GM12878 (cell line): ENCODE measurements at regions not wholly inside any gene's neighbourhood (a gene's known extent, or its start where the extent isn't known, plus 50 kb on each side); places are given as distances from the start of the nearest gene placed in this dataset.

Experiments
- ATAC-seq: fragments of 200-7000 bp; cut with Tn5 transposase; 3 replicates; pipeline ENCODE4 v1.9.1; 2020; ENCODE audit warnings: mild to moderate bottlenecking, moderate library complexity
- BruUV-seq: library from RNA; stranded (reverse); fragments of 400-500 nt; replicated peaks from 2 replicates; lab custom pipeline; 2021; lab: Mats Ljungman, UMichigan
- CTCF ChIA-PET: fragments of 300-600 bp; sonication (Branson Sonifier 250); formaldehyde crosslinking; extraction: SDS; loops from one replicate; lab custom pipeline; 2021; ENCODE audit warnings: inconsistent platforms; lab: Yijun Ruan, JAX
- POLR2A ChIA-PET: fragments of 350-600 bp; formaldehyde crosslinking; extraction: SDS; loops from one replicate; lab custom pipeline; 2021; ENCODE audit warnings: inconsistent platforms; lab: Charles Lee
- RAD21 ChIA-PET: fragments of 300-600 bp; sonication (Branson Sonifier 250); formaldehyde crosslinking; loops from one replicate; lab custom pipeline; 2023; ENCODE audit warnings: antibody characterized with exemption; ENCODE audit not compliant: unreplicated experiment; lab: Charles Lee
- SMC1A ChIA-PET: fragments of 300-600 bp; sonication (Branson Sonifier 250); formaldehyde crosslinking; loops from one replicate; lab custom pipeline; 2023; ENCODE audit not compliant: unreplicated experiment, uncharacterized antibody; lab: Charles Lee
- DNase-seq: peaks from one replicate; pipeline ENCODE4 v3.0.0-alpha.2; 2011; ENCODE audit warnings: low read depth, low spot score
- FAIRE-seq: peaks from 3 replicates; lab custom pipeline; 2011; peaks lifted over from hg19 to GRCh38; lab: Jason Lieb, UNC
- H2AFZ ChIP-seq: 2 replicates; pipeline ENCODE4 v1.6.0; 2011; ENCODE audit warnings: low read depth, low read length, control low read depth; ENCODE audit not compliant: control insufficient read depth
- H3K27ac ChIP-seq: 2 replicates; pipeline ENCODE4 v1.5.1; 2011; ENCODE audit warnings: control low read depth; ENCODE audit not compliant: control insufficient read depth, insufficient read depth
- H3K27me3 ChIP-seq, 2 experiments: replicated peaks in 1 of 2; 2 replicates each; pipeline versions ENCODE4 v1.6.0 to v1.6.1; 2011; ENCODE audit warnings: low read length in 1 of 2; ENCODE audit not compliant: control insufficient read depth in 2 of 2, insufficient read depth in 2 of 2
- H3K36me3 ChIP-seq, 2 experiments: 2 replicates each; pipeline ENCODE4 v1.5.1; 2011; ENCODE audit warnings: low read length in 1 of 2; ENCODE audit not compliant: control insufficient read depth in 2 of 2, insufficient read depth in 2 of 2
- H3K4me1 ChIP-seq: 2 replicates; pipeline ENCODE4 v1.6.1; 2011; ENCODE audit warnings: mild to moderate bottlenecking, low read length, moderate library complexity, mixed read lengths; ENCODE audit not compliant: control insufficient read depth, insufficient read depth
- H3K4me2 ChIP-seq: 2 replicates; pipeline ENCODE4 v1.6.0; 2011; ENCODE audit warnings: control low read depth; ENCODE audit not compliant: control insufficient read depth, insufficient read depth
- H3K4me3 ChIP-seq: fragments of 200-600 bp; sonication (generic); 2 replicates; pipeline ENCODE4 v1.5.1; 2016
- H3K79me2 ChIP-seq: 2 replicates; pipeline ENCODE4 v1.6.0; 2011; ENCODE audit warnings: low read length; ENCODE audit not compliant: control insufficient read depth, insufficient read depth
- H3K9ac ChIP-seq: 2 replicates; pipeline ENCODE4 v1.8.0; 2011; ENCODE audit warnings: low read length, control low read depth, mixed read lengths; ENCODE audit not compliant: control insufficient read depth, insufficient read depth
- H3K9me3 ChIP-seq: replicated peaks from 3 replicates; pipeline ENCODE4 v1.5.1; 2011; ENCODE audit warnings: mild to moderate bottlenecking, low read length; ENCODE audit not compliant: control insufficient read depth, insufficient read depth
- H4K20me1 ChIP-seq: 2 replicates; pipeline ENCODE4 v1.6.0; 2011; ENCODE audit not compliant: control insufficient read depth, insufficient read depth
- ATF7 ChIP-seq: fragments of 450-650 bp; IDR thresholded peaks from 2 replicates; pipeline ENCODE4 v1.6.1; 2016; ENCODE audit warnings: low read depth, mild to moderate bottlenecking
- CBX3 ChIP-seq: fragments of 200-600 bp; sonication (generic); IDR thresholded peaks from 2 replicates; pipeline ENCODE4 v1.6.1; 2016; ENCODE audit warnings: low read depth, borderline replicate concordance
- E2F4 ChIP-seq: IDR thresholded peaks from 2 replicates; pipeline ENCODE4 v1.6.1; 2012; ENCODE audit warnings: low read depth, low read length, improper control_type of control experiment
- ETV6 ChIP-seq, 2 experiments: fragments of 450-650 bp in 1 of 2; IDR thresholded peaks in 1 of 2; conservative IDR thresholded peaks in 1 of 2; 2 replicates each; pipeline ENCODE4 v1.6.1; 2014; ENCODE audit warnings: antibody characterized with exemption in 1 of 2, borderline replicate concordance in 1 of 2, low read depth in 1 of 2, mild to moderate bottlenecking in 1 of 2, moderate library complexity in 1 of 2
- FOS ChIP-seq: IDR thresholded peaks from 3 replicates; pipeline ENCODE4 v1.6.1; 2011; ENCODE audit warnings: borderline replicate concordance; ENCODE audit not compliant: insufficient read length; ENCODE audit errors: extremely low read depth
- MTA3 ChIP-seq: IDR thresholded peaks from 2 replicates; pipeline ENCODE4 v1.6.1; 2012; ENCODE audit warnings: low read length, inconsistent platforms, borderline replicate concordance
- MXI1 ChIP-seq: fragments of 150-350 bp; IDR thresholded peaks from 2 replicates; pipeline ENCODE4 v1.6.1; 2011; ENCODE audit warnings: low read depth, mild to moderate bottlenecking, inconsistent platforms, low read length, improper control_type of control experiment
- NBN ChIP-seq: fragments of 450-650 bp; IDR thresholded peaks from 2 replicates; pipeline ENCODE4 v1.6.1; 2016
- NFXL1 ChIP-seq: fragments of 450-650 bp; IDR thresholded peaks from 2 replicates; pipeline ENCODE4 v1.6.1; 2017; ENCODE audit warnings: antibody characterized with exemption, mild to moderate bottlenecking, borderline replicate concordance
- SIN3A ChIP-seq: IDR thresholded peaks from 2 replicates; pipeline ENCODE4 v1.6.1; 2012; ENCODE audit warnings: low read depth, low read length, improper control_type of control experiment
- SREBF1 ChIP-seq: IDR thresholded peaks from 2 replicates; pipeline ENCODE4 v1.6.1; 2012; ENCODE audit warnings: mild to moderate bottlenecking, low read length
- TBL1XR1 ChIP-seq: IDR thresholded peaks from 2 replicates; pipeline ENCODE4 v1.6.1; 2012; ENCODE audit warnings: low read depth, low read length, improper control_type of control experiment
- USF2 ChIP-seq: IDR thresholded peaks from 2 replicates; pipeline ENCODE4 v1.6.1; 2011; ENCODE audit warnings: low read depth, low read length, improper control_type of control experiment, borderline replicate concordance
- ZNF217 ChIP-seq: fragments of 450-650 bp; IDR thresholded peaks from 2 replicates; pipeline ENCODE4 v1.6.1; 2017; ENCODE audit warnings: antibody characterized with exemption, mild to moderate bottlenecking
- ZNF384 ChIP-seq: IDR thresholded peaks from 2 replicates; pipeline ENCODE4 v1.6.1; 2012; ENCODE audit warnings: low read depth, mild to moderate bottlenecking, low read length, improper control_type of control experiment, borderline replicate concordance
- WGBS: methylation state at CpG from one replicate; pipeline ENCODE4 v1.1.6; 2016; ENCODE audit warnings: low lambda C conversion rate; ENCODE audit not compliant: insufficient replicate concordance, insufficient coverage; ENCODE audit errors: missing lambda C conversion rate; 5-methylcytosine and 5-hydroxymethylcytosine counted together
- in situ Hi-C: fragments of 300-500 bp; cut with MboI; formaldehyde crosslinking; loops from 9 replicates; pipeline ENCODE4 v1.14.3; 2018; ENCODE audit warnings: mixed read lengths
- intact Hi-C: fragments of 100-400 bp; cut with micrococcal nuclease; formaldehyde crosslinking; loops from one replicate; pipeline ENCODE4 v1.14.2; 2022; ENCODE audit not compliant: unreplicated experiment

GRCh38 chr3:18745472-18745871 lies 320.3 kb upstream of the SATB1 start:
- no peaks in the 10 kb centered on the region for H3K36me3 ChIP-seq
- no peak overlapping the region for H3K9ac ChIP-seq
- H3K9me3 ChIP-seq: peaks cover 2% of the 10 kb centered on the region; the same call in 2 of the 3 replicates
- CTCF ChIA-PET: interaction anchor here (0.8 to 5.8 kb wide), 2 partner anchors 13 to 28 kb away, joined by 3 to 27 read pairs; no protein-coding TSS in a partner anchor
- no peak for ATAC-seq
- no peaks in the 10 kb centered on the region for H4K20me1 ChIP-seq
- H3K27ac ChIP-seq: no peak overlapping the region
- TF ChIP-seq CBX3 (no peak), E2F4 (no peak), ETV6 (conservative IDR thresholded peaks at IDR 0.05 in 1 of 2, IDR thresholded peaks at IDR 0.05 in 1 of 2; ENCODE audit: borderline replicate concordance in 1 of 2, low read depth in 1 of 2) (no peak), ZNF217 (no peak), NFXL1 (no peak), TBL1XR1 (no peak), MTA3 (no peak), USF2 (no peak), NBN (no peak), ZNF384 (no peak), SREBF1 (no peak), ATF7 (no peak), FOS (no peak), SIN3A (no peak), MXI1 (no peak)
- TF ChIP-seq, all 136 proteins: peak for 0
- WGBS: 29% methylated on average over 6 of the region's 6 CpGs
- Histone ChIP-seq H3K4me1 (peaks cover 12% of the 10 kb centered on the region), H3K79me2 (no peaks in the 10 kb centered on the region), H3K4me3 (no peak overlapping the region), H2AFZ (no peak overlapping the region), H3K27me3 (no peaks in the 10 kb centered on the region; a peak in 1 of 4 replicates), H3K4me2 (no peak overlapping the region)
- in situ Hi-C loops: no loop called here
- no TSS peak for BruUV-seq
- ChIA-PET POLR2A (no interaction called here), RAD21 (no interaction called here), SMC1A (interaction anchor here (0.9 kb wide), 1 partner anchor 13 kb away, joined by 3 read pairs; no protein-coding TSS in a partner anchor)
- intact Hi-C loops: loop anchor here (10.0 kb wide), 1 partner anchor 321 kb away; the partner anchor contains the start of gene SATB1
- DNase-seq (no peak), FAIRE-seq (no peak)
